GM19372 (cell line): ENCODE measurements at regions not wholly inside any gene's neighbourhood (a gene's known extent, or its start where the extent isn't known, plus 50 kb on each side); places are given as distances from the start of the nearest gene placed in this dataset.

Source experiments
- ATAC-seq: cut with Tn5 transposase; IDR thresholded peaks from one replicate; pipeline ENCODE4 v1.9.1; 2021; ENCODE audit warnings: mild to moderate bottlenecking, low read depth, moderate library complexity; ENCODE audit not compliant: unreplicated experiment

DNA sequence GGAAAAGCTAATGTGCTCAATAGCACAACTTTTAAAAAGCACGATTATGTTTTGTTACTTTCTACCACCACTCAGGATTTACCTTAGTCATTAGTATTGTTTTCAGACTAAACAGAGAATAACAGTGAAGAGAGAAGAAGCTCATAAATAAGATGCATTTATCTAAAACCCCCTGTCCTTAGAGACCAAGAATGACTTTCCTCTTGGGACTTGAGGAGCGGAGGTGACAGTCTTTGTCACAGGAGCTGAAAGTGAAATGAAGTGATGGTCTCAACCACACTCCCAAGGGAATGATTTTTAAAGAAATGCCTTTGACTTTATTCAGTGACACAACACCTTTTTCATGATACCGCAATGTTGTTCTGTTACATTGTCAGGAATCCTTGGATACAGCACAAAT, 190.6 kb upstream of the NBEA start:
- no peak for ATAC-seq

DNA sequence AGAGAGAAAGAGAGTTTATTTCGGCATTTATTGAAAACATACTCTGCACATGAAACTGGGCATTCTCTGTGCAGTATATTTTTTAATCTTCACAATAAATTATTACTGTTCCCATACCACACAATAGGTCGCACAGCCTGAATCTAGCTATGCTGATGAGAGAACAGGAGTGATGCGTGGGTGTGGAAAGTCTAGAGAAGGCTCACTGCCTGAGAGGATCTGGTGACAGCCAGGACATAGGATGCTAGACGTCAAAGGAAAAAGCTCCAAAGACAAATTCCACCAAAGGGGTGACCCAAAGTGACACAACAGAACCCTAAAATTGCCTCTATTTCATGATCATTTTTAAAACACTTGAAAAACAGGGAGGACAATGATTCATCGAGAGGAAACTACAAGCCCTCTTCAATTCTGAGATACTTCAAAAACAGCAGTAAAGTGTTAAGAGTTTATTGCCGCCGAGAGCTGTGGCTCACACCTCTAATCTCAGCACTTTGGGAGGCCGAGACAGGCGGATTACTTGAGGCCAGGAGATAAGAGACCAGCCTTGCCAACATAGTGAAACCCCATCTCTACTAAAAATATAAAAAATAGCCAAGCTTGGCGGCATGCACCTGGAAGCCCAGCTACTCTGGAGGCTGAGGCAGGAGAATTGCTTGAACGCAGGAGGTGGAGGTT, 189.6 kb upstream of the NBEA start:
- ATAC-seq = no peak

DNA sequence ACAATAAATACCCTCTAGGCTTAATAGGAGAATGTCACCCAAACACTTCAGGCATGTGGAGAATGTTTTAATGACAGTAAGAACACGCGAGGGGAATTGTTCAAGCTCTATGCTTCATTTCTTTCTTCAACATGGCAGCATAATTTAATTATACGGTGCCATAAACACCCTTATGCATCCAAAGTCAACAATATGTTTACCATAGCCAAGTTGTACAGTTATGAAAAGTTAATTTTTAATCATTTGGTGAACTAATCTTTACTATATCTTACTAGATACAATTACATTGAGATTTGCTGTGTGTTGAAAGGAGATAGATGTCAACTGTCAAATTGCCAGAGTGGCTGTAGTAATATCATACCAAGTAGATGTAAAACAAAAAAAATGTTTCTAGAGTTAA, 185.9 kb upstream of the NBEA start:
- no peak for ATAC-seq

DNA sequence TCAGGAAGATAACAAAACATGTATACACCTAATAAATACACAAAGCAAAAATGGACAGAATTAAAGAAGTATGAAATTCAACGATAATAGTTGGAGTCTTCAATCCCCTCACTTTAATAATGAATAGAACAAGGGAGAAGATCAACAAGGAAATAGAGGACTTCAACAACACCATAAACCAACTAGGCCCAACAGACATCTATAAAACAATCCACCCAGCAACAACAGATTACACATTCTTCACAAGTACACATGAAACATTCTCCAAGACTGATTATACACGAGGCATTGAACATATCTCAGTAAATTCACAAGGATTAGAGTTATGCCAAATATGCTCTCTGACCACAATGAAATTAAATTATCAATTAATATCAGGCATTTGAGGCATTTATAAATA, 185.5 kb upstream of the NBEA start:
- no peak for ATAC-seq

DNA sequence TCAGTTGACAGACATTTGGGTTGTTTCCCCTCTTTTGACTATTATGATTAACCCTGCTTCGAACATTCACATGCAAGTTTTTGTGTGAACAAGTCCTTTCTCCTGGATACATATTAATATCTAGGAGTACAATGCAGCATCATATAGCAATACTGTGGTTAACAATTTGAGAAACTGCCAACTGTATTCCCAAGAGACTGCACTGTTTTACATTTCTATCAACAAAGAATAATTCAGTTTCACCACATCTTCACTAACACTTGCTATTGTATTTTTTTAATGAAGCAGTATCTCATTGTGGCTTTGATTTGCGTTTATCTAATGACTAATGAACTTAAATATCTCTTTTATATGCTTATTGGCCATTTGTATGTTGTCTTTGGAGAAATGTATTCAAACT, 184.6 kb upstream of the NBEA start:
- ATAC-seq = no peak

DNA sequence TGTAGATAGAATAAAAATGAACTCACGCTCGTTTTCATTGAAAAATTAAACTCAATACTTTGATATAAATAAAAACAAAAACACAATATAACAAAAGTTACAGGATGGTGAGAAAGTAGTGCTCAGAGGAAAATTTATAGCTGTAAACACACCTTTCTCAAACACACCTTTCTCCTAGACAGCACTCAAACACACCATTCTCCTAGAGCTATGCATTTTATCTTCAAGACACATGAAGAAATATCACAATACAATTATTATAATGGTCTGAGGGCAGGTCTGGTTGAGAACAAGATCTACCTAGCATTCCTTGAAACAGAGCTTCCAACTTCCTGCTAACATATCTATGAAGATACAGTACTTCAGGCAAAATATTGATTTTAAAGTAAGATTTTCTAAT, 183.4 kb upstream of the NBEA start:
- no peak for ATAC-seq

DNA sequence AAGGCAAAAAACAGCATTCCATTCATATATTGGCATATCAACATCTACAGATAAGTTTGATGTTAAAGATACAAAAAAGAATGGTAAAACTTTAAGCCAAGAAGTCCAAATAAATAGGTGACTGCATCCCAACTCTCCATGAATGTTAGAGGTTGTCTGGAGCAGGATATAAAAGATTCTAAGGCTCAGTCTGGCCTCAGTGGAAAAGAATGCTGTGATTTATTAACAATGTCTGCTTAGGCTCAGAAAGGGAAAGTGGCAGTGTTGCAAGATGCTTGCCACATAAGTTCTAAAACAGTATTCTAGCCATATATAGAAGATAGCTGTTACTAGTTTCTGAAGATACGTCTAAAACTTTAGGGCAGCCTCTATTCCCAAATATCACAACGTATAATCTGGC, 179.8 kb upstream of the NBEA start:
- ATAC-seq = no peak

DNA sequence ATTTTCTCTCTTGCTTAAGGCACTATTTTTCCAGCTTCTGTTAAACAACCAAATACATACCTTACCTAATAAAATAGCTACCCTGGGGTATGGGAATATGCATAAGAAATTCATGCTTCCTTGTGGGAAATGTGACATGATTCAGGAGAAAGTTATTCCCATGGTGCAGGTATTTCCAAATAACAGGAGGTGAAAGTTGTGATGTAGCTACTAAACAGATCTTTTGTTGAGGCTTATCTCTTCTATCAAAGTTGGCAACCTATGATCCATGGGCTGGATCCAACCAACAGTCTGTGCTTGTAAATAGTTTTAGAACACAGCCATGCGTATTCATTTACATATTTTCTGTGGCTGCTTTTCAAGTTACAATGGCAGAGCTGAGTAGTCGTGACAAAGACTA, 177.8 kb upstream of the NBEA start:
- ATAC-seq = no peak

DNA sequence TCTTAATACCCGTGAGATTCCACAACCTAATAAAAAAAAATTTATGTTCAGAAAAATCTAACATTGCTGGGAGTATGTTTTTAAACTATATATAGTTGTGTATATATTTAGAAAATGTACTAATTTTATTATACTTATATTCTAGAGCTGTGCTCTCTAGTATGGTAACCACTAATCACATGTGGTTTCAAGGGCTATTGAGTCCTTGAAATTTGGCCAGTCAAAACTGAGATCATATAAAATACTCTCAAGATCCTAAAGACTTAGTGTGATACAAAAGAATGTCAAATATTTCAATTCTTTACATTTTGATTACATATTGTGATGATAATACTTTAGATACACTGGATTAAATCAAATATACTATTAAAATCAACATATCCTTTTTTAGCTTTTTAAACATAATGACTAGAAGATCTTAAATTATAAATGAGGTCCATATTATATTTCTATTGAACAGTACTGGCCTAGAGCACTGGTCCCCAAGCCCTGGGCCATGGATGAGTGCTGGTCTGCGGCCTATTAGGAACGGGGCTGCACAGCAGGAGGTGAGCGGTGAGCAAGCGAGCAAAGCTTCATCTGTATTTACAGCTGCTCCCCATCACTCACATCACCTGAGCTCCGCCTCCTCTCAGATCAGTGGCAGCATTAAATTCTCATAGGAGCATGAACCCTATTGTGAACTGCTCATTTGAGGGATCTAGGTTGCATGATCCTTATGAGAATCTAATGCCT, 176.5 kb upstream of the NBEA start:
- ATAC-seq = no peak

DNA sequence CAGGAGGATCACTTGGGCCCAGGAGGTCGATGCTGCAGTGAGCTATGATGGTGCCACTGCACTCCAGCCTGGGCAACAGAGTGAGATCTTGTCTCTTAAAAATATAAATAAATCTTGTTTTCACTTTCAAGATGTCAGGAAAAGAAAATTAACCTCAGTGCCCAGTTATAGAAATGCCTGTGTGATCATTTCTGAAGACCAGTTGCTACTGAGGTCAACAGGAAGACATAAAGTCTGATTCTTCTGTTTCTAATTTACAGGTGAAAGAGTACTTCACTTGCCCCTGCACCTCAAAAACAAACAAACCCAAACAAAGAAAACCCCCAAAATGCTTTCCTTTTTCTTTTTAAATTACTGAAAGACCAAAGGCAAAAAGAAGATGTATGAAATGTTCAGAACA, 174.3 kb upstream of the NBEA start:
- ATAC-seq = no peak

DNA sequence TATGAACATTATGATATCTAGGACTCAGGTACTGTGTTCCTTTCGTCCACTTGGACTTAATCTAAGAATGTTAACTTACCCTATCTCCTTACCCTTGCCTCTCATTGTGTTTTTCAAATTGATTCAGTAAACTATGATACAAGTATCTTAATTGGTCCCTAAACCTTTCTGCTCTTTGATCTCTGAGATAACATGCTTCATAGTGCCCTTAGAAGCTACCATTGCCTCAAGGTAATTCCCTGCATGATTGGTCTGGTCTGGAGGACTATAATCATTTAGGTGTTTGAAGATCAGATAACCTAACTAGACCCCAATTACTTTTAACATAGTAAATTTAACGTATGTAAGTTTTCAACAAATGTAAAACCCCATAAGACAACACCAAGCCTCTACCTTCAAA, 169.9 kb upstream of the NBEA start:
- no peak for ATAC-seq

DNA sequence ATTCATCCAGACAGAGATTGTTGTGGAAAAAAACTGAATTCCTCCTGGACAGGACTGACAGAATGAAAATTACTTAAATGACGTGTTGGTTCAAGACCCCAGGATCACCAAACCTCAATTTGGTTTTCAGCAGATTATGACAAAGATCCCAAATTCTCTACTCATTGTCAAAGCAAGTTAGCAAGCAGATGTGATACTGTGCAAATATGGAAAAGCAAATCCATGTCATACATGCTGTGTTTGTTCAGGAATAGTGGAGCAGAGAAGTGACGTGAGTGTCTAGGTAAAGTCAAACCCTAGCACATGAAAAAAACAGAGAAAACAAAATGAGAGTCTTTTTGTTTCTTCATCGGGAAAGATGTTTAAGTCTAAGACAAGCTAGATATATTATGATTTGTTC, 169.2 kb upstream of the NBEA start:
- ATAC-seq = no peak

DNA sequence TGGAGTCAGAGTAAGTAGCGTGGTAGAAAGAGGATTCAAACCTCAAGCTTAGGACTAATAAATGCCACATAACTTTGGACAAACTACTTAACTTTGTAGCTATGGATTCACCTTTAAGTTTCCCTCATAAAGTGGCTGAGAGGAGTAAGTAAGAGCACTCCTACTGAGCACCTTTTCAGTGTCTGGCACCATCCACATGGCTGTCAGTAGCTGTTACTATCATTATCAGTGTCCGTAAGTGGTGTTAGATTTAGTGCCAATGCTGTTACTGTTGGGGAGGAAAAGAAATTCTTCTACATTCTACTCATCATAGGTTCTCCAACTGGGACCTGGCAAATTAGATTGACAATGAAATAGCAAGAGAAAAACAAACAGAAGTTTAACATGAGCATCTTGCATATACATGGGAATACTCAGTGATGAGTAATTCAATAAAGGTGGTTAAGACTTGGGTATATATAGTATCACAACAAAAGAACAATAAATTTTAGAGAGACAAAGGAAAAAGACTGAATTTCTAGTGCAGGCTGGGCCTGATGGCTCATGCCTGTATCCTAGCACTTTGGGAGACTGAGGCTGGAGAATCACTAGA, 165.6 kb upstream of the NBEA start:
- no peak for ATAC-seq

DNA sequence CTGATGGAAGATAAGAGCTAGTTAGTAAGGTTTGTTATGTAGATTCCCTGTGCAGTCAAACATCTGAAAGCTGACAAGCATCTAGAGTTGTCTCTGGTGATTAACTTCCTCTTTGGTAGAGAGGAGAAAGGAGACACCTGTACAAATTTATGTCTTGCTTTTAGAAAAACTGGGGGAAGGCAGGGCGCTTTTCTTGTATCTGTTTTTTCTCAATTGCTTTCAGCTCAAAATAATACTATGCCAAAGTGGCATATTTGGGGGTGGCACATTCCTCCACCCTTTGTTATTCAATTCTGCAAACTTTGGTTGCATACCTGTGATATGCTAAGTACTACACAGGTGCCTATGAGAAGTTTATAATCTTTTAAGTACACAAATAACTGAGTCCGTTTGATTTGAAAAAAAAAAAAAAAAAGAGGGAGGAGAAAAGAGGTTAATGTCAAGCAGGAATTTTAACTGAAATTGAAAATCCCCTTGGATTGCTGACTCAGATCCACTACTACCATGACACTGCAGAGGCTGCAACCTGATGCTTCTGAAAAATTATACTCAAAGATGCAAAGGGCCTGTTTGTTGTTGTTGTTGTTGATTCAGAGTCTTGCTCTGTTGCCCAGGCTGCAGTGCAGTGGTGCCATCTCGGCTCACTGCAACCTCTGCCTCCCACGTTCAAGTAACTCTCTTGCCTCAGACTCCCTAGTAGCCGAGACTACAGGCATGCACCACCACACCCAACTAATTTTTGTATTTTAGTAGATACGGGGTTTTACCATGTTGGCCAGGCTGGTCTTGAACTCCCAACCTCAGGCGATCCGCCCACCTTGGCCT, 164.8 kb upstream of the NBEA start:
- no peak for ATAC-seq

DNA sequence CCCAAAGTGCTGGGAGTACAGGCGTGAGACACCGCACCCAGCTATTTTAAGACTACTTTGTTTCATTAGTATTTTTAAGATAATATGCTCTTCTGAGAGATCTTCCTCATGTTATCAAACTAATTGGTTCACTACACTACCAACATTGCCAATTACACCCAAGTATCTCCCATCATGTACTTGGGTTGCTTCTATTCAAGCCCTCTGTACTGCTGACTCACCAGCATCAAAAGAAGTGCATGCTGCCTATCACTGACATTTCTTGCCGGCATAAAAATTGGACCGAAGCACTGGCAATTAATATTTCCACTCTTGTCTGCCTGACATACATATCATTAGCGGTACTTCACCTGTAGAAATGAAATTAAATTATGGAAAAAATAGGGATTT, 164.2 kb upstream of the NBEA start:
- ATAC-seq = no peak

DNA sequence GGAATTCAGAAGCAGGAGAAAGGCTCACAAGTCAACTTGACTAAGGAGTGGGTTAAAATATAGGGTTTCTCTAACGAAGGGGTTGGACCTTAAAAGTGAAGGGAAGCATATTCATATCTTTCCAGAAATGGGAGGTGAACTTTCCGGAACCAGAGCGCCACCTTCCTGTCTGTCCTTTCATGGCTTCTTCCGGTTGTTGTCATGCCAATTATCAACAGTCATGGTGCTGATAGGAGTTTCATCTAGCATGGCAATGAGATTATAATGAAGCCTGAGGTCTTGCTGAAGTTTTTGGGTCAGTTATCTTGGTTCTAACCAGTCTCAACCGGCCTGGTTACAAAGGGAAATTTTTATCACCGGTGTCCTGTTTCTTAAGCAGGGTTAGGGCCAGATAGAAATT, 162.9 kb upstream of the NBEA start:
- ATAC-seq = no peak

DNA sequence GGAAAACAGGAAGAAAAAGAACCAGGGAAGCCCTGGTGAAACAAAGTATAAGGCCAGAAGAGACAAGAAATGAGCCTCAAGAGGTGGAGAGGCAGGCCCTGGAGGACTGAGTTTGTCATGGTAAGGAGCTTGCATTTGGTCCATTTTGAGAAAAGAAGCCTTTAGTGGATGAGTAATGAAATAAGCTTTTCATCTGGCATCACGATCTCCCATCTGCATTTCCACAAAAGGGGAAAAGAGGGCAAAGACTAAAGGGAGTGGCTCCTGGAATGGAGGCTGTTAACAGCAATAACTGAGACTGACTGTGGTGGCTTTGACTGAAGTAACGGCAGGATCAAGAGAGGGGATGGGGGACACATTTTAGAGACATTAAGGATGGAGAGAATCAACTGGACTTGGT, 148.8 kb upstream of the NBEA start:
- no peak for ATAC-seq

DNA sequence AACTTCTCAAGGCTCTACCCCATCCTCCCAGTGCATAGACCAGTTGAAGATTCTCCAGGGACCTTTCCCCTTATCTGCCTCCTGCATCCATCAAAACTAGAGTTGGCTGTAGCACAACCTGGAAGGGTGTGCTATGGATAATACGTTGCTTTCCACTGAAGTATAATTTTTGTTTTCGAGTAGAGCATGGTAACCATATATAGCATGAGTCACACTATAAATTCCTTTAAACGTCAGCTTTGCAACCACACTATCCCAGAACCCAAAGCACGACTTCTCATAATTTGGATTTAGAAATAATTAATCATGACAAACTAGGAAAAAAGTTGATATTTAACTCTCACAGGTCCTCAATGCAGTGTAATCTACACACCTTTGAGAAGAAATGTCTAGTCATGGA, 138.3 kb upstream of the NBEA start:
- ATAC-seq = no peak

DNA sequence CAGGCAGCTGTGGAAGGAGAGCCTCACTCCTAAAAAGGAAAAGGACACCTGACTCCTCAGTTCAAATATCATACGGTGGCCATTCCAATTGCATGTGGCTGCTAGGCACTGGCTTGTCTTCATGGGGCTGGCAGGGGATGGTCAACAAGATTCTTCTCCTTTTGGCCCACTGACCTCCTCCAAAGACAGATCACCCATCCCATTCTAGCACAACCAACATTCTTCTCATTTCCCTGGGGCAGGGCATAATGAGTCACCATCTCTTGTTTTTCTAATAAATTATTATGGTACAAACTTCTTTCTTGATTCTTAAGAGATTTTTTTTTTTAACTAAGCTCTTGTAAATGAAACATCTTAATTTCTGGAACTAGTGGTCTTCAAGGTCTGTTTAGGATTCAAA, 136.7 kb upstream of the NBEA start:
- no peak for ATAC-seq

DNA sequence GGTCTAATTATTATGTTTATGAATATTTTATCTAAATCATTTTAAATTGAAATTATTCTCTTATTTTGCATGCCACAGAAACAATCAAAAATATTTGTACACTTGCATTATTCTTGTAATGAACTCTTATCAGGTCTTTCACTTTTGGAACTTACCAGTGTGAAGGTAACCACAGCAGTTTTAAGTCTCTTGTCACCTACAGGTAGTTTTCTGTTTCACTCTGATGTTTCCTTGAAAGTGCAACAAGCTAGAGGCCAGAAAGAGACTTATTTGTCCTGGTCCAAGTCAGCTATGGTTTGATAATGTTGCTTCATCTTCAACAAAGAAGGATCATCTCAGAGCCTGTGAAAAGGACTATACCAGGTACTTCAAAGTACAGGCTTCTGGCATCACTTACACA, 133.4 kb upstream of the NBEA start:
- ATAC-seq = no peak

DNA sequence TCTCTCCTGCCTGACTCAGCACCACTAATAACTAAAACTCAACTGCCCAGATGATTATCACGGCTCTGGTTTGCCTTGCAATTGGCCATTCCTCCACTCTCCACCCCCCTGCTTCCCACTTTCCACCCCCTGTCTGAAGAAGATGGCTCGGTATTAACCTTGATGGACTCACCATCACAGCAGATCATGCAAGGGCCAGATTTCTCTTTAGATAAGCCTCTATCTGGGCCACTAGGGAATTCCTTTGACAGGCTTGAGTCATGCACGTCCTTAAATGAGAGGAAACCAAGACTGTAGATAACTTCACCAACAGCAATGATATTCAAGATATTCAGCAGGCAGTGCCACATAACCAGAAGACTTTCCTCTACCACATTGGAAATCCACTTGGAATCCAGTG, 131.1 kb upstream of the NBEA start:
- no peak for ATAC-seq
